Activated CD8-positive, alpha-beta T cell treated with anti-CD3 and anti-CD28 coated beads for 36 hours (primary cell): ENCODE measurements at regions not wholly inside any gene's neighbourhood (a gene's known extent, or its start where the extent isn't known, plus 50 kb on each side); places are given as distances from the start of the nearest gene placed in this dataset.

Source experiments
- ATAC-seq: fragments of 200-7000 bp; cut with Tn5 transposase; one replicate; pipeline ENCODE4 v1.10.0; 2021; ENCODE audit warnings: mild to moderate bottlenecking, moderate library complexity
- CTCF ChIA-PET: fragments of 350-600 bp; sonication (Branson Sonifier 250); formaldehyde crosslinking; loops from one replicate; lab custom pipeline; 2021; ENCODE audit warnings: antibody characterized with exemption; lab: Charles Lee
- POLR2A ChIA-PET: fragments of 350-600 bp; sonication (Branson Sonifier 250); formaldehyde crosslinking; loops from one replicate; lab custom pipeline; 2021; ENCODE audit warnings: antibody characterized with exemption; lab: Charles Lee
- DNase-seq: peaks from one replicate; pipeline ENCODE4 v3.0.0-alpha.2; 2020
- H3K27ac Mint-ChIP-seq: one replicate; pipeline ENCODE4 v1.8.0; 2021; ENCODE audit warnings: mild to moderate bottlenecking, mixed read lengths
- H3K27me3 Mint-ChIP-seq: one replicate; pipeline ENCODE4 v1.8.0; 2021; ENCODE audit warnings: mixed read lengths
- H3K36me3 Mint-ChIP-seq: one replicate; pipeline ENCODE4 v1.8.0; 2021; ENCODE audit warnings: low read depth, mixed read lengths
- H3K4me1 Mint-ChIP-seq: one replicate; pipeline ENCODE4 v1.8.0; 2021; ENCODE audit warnings: low read depth, mixed read lengths
- H3K4me3 Mint-ChIP-seq: one replicate; pipeline ENCODE4 v1.8.0; 2021; ENCODE audit warnings: mild to moderate bottlenecking, moderate library complexity, mixed read lengths
- H3K9me3 Mint-ChIP-seq: one replicate; pipeline ENCODE4 v1.8.0; 2021; ENCODE audit warnings: mixed read lengths
- CTCF ChIP-seq: fragments of 200-600 bp; IDR thresholded peaks from one replicate; pipeline ENCODE4 v1.8.0; 2022; ENCODE audit warnings: antibody characterized with exemption, mild to moderate bottlenecking
- intact Hi-C: fragments of 100-400 bp; cut with micrococcal nuclease; formaldehyde crosslinking; loops from one replicate; pipeline ENCODE4 v1.10.0; 2022

GRCh38 chr19:29329460-29330134 is 116.6 kb upstream of the UQCRFS1 start:
- DNase-seq, result peak; percentile 15
- Mint-ChIP-seq H3K9me3 (peaks cover 6% of the 10 kb centered on the region), H3K27me3 (peaks cover 1% of the 10 kb centered on the region), H3K27ac (no peak overlapping the region), H3K4me1 (no peaks in the 10 kb centered on the region), H3K36me3 (no peaks in the 10 kb centered on the region), H3K4me3 (no peak overlapping the region)
- intact Hi-C loops, result no loop called here
- POLR2A ChIA-PET, result no interaction called here
- no peak for TF ChIP-seq CTCF
- CTCF ChIA-PET, result no interaction called here
- no peak for ATAC-seq

- Mint-ChIP-seq H3K27me3 (peaks cover 15% of the 10 kb centered on the region), H3K4me3 (no peak overlapping the region), H3K9me3 (peaks cover 8% of the 10 kb centered on the region), H3K27ac (no peak overlapping the region), H3K4me1 (no peaks in the 10 kb centered on the region), H3K36me3 (no peaks in the 10 kb centered on the region)
- TF ChIP-seq CTCF, result no peak
- ChIA-PET POLR2A (no interaction called here), CTCF (no interaction called here)
- DNase-seq (no peak), ATAC-seq (no peak)
- intact Hi-C loops, result no loop called here
Observed at GRCh38 chr19:29336425-29336824, 123.5 kb upstream of the UQCRFS1 start.

GRCh38 chr19:29337029-29337428 is 124.1 kb upstream of the UQCRFS1 start:
- CTCF ChIA-PET, result no interaction called here
- peaks cover 12% of the 10 kb centered on the region for H3K9me3 Mint-ChIP-seq
- peaks cover 15% of the 10 kb centered on the region for H3K27me3 Mint-ChIP-seq
- POLR2A ChIA-PET, result no interaction called here
- H3K36me3 Mint-ChIP-seq, result no peaks in the 10 kb centered on the region
- H3K27ac Mint-ChIP-seq, result no peak overlapping the region
- no peak overlapping the region for H3K4me3 Mint-ChIP-seq
- intact Hi-C loops, result no loop called here
- ATAC-seq (no peak), DNase-seq (no peak)
- TF ChIP-seq CTCF, result no peak
- H3K4me1 Mint-ChIP-seq, result no peaks in the 10 kb centered on the region

GRCh38 chr19:29338480-29338879 is 125.5 kb upstream of the UQCRFS1 start:
- no peaks in the 10 kb centered on the region for H3K36me3 Mint-ChIP-seq
- no peak for ATAC-seq
- H3K27ac Mint-ChIP-seq, result no peak overlapping the region
- DNase-seq, result no peak
- ChIA-PET POLR2A (no interaction called here), CTCF (no interaction called here)
- H3K4me3 Mint-ChIP-seq, result no peak overlapping the region
- no peaks in the 10 kb centered on the region for H3K4me1 Mint-ChIP-seq
- H3K9me3 Mint-ChIP-seq, result peaks cover 13% of the 10 kb centered on the region
- intact Hi-C loops, result no loop called here
- H3K27me3 Mint-ChIP-seq, result peaks cover 15% of the 10 kb centered on the region
- no peak for TF ChIP-seq CTCF

GRCh38 chr19:29342721-29343120 is 129.8 kb upstream of the UQCRFS1 start:
- TF ChIP-seq CTCF, result no peak
- ChIA-PET POLR2A (no interaction called here), CTCF (no interaction called here)
- ATAC-seq (no peak), DNase-seq (no peak)
- no peak overlapping the region for H3K27ac Mint-ChIP-seq
- intact Hi-C loops, result no loop called here
- H3K4me3 Mint-ChIP-seq, result no peak overlapping the region
- peaks cover 12% of the 10 kb centered on the region for H3K27me3 Mint-ChIP-seq
- H3K9me3 Mint-ChIP-seq, result peaks cover 30% of the 10 kb centered on the region
- H3K4me1 Mint-ChIP-seq, result no peaks in the 10 kb centered on the region
- peaks cover 2% of the 10 kb centered on the region for H3K36me3 Mint-ChIP-seq
